ENCODE measurements at regions not wholly inside any gene's neighbourhood (a gene's known extent, or its start where the extent isn't known, plus 50 kb on each side); places are given as distances from the start of the nearest gene placed in this dataset.

DNA sequence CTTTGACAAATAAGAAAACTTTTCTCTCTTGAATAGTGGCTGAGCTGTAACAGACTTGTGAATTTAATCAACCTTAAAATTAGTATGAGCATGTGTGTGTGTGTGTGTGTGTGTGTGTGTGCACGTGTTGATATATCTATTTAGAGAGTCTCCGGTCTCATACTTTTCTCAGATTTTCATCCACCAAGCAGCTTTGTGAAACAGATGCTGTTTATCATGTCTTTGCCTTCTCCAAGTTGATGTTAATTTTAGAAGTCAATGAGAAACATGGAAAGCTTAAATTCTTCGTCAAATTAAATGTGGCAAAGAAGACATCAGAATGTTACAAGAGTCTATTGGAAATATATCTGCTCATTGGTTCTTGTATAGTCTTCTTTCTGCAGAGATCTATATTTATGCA, 839.2 kb upstream of the CELF2 start:
- no peak for DNase-seq (ENCODE audit: extremely low read depth in 1 of 2, low read depth in 1 of 2)

DNA sequence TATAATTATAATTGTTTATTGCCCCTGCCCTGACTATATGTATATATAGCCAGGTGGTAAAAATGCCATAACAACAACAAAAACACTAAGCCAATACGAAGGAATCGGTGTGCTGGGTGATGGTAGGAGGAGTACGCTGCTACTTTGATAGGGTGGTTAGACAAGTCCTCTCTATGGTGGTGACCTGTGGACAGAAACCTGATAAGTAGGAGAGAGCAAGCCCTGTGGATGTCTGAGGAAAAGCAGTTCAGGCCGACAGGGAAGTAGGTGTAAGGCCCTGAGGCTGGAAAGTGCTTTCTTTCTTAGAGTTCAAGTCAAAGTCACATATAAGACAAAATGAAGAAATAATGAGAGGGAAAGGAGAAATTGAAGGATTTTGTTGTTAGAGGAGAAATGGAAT, 823.8 kb upstream of the CELF2 start:
- no peak for DNase-seq (ENCODE audit: extremely low read depth in 1 of 2, low read depth in 1 of 2)

DNA sequence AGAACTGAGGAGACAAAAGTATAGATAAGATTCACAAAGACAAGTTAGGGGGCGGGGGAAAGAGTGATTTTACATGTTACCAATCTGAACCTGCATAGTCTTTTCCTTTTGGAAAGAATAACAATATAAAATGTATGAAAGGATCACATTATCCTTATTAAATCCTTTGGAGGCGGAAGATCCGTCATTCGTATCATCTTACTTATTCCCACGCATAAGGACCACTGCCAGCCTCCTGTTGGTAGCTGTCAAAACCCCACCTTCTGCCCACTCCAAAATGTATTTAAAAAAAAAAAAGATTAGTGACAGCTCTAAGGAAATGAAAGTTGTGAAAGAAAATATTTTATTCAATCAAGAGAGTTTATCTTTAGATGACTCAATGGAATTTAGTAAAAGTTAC, 821.0 kb upstream of the CELF2 start:
- DNase-seq (ENCODE audit: extremely low read depth in 1 of 2, low read depth in 1 of 2) = no peak

DNA sequence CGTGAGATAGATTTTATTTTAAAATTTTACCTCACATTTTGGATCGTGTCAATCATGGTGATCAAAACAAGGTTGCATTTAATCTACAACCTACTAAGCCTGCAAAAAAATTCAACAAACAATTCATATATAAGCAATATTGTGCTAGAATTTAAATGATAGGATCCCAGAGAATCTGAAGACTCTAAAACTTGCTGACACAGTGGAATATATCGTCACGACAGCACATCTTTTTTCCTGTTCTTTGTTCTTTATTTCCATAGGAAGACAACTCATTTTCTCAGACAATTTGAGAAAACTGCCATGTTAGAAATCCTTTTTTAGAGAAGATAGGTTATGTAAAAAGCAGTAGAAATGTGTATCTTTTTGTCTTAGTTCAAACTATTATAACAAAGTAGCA, 820.2 kb upstream of the CELF2 start:
- DNase-seq (ENCODE audit: extremely low read depth in 1 of 2, low read depth in 1 of 2) = no peak

DNA sequence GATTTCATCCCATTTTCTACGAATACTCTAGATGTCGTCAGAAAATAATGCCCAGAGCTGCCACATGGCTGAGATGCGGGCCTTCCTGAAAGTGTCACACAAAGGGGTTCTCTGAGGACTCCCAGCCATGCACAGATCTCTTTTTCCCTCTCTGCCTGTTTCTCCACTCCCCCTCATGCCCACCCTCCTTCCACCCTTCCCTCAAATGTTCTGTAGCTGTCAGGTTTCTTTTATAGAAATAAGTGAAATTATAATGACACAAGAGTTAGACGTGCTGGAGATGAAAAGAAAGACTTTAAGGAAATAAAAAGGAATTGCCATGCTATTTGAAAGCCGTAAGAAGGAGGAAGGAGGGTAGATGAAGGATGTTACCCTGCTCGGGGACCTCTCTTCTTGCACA, 819.3 kb upstream of the CELF2 start:
- no peak for DNase-seq (ENCODE audit: extremely low read depth in 1 of 2, low read depth in 1 of 2)

DNA sequence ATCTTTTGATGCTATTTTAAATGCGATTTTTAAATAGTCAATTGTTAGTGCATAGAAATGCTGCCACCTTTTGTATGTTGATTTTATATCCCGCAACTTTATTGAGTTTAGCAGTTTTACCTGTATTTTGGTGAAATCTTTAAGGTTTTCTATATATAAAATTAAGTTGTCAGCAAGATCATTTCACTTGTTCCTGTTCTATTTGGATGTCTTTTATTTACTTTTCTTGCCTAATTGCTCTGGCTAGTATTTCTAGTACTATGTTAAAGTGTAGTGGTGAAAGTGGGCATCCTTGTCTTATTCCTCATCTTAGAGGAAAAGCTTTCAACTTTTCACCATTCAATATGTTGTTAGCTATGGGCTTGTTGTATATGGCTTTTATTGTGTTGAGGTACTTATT, 813.3 kb upstream of the CELF2 start:
- no peak for DNase-seq (ENCODE audit: extremely low read depth in 1 of 2, low read depth in 1 of 2)

DNA sequence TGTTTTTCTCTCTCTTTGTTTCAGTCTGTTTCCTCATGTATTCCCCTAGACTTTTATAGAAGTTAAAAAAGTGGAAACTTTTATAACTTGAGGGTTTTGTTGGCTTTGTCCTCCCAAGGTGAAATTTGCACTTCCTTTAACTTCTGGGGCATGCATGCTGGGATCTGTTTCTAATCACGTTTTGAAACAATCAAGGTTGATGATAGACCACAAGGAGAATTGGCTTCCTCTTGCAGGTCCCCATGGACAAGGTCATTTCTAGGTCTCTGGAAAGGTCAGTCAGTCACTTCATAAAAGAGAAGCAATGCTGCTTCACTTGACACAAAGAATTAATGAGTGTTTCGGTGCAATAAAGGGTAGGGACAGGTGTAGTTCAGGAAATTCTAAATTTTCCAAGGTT, 811.8 kb upstream of the CELF2 start:
- DNase-seq (ENCODE audit: extremely low read depth in 1 of 2, low read depth in 1 of 2) = no peak

DNA sequence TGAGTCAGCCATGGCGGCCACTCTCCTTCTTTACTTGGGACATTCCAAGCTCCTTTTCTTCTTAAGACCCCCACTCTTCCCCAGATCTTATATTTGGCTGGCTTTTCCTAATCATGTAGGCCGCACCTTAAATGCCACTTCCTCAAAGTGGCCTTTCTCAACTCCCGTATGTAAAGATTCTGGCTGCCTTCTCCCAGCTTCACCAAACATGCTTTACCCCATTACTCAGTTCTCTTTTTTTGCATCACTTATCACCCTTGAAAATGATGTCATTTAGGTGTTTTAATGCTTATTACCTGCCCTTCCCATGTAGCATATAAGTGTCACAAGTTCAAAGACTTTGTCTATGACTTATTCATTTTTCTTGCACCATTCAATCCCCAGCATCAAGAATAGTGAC, 810.1 kb upstream of the CELF2 start:
- no peak for DNase-seq (ENCODE audit: extremely low read depth in 1 of 2, low read depth in 1 of 2)

DNA sequence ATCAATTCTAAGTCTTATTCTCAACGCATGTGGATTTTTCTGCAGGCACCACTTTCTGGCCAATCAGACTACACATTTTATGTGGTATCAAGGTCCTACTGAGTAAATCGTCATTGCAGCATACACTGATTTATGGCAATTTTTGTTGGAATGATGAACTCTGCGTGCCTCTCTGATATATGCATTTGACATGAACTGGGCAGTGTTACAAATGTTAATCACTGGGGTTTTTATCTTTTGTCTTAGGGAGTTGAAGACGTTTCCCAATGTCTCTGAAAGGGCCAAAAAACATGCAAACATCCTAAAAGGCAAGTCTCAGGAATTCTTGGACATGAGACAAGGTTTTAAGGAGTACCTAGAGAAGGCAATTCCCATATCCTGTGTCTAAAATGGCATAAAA, 809.5 kb upstream of the CELF2 start:
- DNase-seq (ENCODE audit: extremely low read depth in 1 of 2, low read depth in 1 of 2) = no peak

DNA sequence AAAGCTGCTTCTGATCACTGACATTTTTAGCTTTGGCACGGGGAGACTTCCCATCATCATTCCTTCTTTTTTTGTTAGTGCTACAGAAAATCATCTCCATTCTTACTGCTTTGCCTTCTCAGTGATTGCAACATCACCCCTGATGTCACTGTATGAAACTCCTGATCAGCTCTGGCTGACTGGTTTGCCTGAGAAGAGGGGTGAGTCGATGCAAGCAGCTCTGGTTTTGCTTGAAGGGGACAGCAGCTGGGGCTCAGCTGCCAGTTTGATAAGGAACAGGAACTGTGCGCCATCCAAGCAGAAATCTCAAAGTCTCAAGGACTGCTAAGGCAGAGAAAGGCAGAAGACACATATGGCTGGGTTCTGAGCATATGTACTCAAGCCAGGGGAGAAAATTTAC, 808.5 kb upstream of the CELF2 start:
- no peak for DNase-seq (ENCODE audit: extremely low read depth in 1 of 2, low read depth in 1 of 2)

DNA sequence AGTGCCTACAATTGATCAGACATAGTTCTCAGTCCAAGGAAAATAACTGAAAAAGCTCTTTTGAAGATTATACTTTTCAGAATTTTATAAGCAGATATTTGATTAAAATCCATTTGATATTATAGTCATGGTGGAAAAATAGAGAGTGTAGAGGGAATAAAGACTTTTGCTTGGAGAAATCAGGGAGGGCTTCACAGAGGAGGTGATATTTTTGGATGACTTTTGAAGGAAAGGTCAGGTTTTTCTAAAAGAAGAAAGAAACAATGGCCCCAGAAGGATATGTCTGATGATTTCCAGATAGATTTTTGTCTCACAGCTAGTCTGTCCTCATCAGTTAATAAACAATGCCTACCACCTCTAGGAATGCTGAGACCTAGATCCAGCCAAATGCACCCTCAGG, 806.3 kb upstream of the CELF2 start:
- DNase-seq (ENCODE audit: extremely low read depth in 1 of 2, low read depth in 1 of 2) = no peak

DNA sequence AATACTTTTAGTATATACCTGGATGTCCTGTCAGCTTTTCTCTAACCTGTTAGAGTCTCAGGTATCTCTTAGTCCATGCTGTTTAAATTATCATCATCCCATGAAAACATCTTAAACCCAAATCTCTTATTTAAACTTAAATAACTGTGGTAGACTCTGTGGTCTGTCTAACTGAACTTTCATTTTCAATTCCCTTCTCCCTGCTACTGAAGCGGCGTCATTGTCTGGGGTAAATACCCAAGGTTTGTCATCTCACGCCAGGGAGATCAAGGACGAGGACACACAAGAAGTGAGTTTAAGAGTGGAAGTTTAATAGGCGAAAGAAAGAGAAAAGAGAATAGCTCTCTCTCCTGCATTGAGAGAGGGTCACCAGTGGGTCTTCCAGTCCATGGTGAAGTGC, 804.4 kb upstream of the CELF2 start:
- DNase-seq (ENCODE audit: extremely low read depth in 1 of 2, low read depth in 1 of 2) = no peak

DNA sequence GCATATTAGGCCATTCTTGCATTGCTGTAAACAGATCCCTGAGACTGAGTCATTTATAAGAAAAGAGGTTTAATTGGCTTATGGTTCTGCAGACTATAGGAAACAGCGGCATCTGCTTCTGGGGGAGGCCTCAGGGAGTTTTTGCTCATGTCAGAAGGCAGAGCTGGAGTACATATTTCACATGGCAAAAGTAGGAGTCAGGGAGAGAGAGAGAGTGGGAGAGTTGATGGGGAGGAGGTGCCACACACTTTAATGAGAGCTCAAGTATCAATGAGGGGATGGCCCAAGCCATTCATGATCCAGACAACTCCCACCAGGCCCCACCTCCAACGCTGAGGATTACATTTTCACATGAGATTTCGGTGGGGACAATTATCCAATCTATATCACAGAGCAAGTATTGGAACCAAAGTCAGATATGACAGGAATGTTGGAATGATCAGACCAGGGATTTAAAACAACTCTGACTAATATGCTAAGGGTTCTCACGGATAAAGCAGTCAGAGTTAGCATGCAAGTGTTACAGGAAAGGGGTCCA, 795.3 kb upstream of the CELF2 start:
- no peak for DNase-seq (ENCODE audit: extremely low read depth in 1 of 2, low read depth in 1 of 2)

DNA sequence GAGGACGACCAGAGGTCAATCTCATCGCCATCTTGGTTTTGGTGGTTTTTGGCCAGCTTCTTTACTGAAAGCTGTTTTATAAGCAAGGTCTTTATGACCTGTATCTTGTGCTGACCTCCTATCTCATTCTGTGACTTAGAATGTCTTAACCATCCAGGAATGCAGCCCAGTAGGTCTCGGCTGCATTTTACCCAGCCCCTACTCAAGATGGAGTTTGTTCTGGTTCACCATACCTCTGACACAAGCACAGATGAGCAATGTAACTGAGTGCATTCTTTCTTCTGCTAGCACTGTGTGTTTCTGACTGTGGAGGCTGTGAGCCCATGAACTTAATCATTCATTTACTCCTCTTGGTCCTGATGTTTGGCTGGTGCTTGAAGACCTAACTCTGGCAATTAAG, 794.5 kb upstream of the CELF2 start:
- DNase-seq (ENCODE audit: extremely low read depth in 1 of 2, low read depth in 1 of 2) = no peak

DNA sequence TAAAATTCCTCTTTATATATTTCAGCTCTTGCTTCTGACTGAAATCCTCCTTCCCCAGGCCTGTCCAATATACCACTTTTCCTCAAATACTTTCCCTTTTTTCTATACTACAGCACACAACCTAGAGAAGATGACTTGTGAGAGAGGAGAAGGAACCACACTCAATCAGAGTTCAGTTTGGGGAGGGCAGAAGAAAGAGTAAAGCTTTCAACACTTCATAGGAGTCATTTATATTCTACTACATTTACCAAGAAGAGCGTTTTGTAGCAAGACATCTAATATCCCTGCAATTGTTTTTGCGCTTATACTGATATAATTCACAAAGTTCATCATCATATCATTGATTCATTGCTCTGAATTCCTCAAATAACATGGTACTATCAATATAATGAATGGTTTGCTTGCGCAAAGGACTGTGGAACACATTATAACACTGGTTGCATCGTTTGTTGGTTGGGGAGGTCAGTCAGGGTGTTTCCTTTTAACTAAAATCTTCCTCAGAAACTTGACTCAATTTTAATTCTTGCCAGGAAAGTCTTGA, 792.5 kb upstream of the CELF2 start:
- DNase-seq (ENCODE audit: extremely low read depth in 1 of 2, low read depth in 1 of 2) = no peak

DNA sequence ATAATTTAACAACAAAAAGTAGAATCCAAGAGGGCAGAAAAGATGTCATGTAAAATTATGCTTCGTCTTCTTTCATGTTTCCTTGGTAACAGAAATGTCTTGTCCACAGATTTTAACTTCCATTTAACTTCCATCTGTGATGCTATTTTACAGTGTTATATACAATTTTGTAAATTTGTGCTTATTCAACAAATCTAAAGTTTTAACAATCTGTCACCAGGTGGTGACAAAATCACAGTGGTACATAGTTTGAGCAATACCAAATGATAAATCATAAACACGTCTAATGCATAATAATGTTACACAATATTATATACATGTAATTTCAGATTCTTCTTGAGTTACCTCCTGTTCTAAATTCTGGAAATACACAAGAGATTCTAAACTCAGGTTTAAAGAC, 784.4 kb upstream of the CELF2 start:
- no peak for DNase-seq (ENCODE audit: extremely low read depth in 1 of 2, low read depth in 1 of 2)

DNA sequence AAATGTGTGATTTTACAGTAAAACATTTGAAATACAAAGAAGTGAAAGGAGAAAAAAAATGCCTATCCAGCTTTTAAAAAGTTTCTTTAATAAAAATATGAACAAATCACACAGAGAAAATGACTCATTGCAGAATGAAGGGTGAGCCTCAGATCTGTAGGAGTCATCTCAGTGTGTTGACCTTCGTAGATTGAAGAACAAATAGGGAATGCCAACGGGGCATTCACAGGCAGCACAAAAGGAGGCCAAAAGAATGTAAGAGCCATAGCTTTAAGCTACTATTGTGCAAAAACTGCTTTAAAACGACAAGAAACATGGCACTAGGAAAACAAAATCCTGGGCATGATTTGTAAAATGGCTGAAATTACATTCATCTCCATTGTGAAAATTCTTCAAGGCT, 782.7 kb upstream of the CELF2 start:
- no peak for DNase-seq (ENCODE audit: extremely low read depth in 1 of 2, low read depth in 1 of 2)

DNA sequence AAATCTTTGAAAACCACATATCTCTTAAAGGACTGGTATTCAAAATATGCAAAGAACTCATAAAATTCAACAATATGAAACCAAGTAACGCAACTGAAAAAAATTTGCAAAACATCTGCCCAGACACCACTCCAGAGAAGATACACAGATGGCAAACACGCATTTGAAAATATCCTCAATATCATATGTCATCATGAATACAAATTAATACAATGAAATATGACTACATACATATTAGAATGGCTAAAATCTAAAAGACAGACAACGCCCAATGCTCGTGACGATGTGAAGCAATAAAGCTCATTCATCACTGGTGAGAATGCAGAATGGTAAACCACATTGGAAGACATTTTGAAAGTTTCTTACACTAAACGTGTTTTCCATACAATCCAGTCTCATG, 770.1 kb upstream of the CELF2 start:
- DNase-seq (ENCODE audit: extremely low read depth in 1 of 2, low read depth in 1 of 2) = no peak

DNA sequence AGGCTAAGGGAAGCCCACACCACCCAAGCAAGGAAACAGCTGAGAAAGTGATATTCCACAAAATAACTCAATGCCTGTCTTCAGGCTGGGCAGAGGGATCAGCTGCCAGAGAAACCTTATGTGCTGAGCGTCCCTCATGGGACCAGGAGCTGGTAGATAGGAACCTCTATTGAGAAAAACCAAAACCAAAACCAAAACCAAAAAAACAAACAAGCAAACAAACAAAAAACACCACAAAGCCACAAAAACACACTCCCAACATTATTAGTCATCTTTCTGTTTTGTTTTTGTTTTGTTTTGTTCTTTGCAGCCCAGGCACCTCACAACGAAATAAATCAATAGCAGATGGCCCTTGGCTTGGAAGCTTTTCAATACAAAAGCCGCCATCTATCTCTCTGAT, 760.8 kb upstream of the CELF2 start:
- DNase-seq (ENCODE audit: extremely low read depth in 1 of 2, low read depth in 1 of 2) = no peak

DNA sequence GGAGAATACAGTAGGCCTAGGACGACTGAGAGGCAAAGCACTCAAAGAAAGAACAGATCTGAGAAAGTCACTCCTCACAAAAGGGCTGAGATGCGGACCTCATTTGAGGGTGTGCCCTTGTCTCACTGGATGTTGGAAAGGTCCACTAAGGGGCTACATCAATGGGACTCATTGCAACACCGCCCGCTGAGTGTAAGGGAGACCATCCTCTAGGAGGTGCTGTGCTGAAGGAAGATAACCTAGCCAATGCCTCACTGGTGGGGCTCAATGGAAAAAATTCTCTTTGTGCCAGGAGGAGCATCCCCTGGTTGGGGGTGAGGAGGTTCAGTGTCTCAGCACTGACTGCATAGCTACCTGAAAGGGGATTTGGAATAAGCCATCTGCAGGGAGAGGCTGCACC, 758.7 kb upstream of the CELF2 start:
- DNase-seq (ENCODE audit: extremely low read depth in 1 of 2, low read depth in 1 of 2) = no peak

DNA sequence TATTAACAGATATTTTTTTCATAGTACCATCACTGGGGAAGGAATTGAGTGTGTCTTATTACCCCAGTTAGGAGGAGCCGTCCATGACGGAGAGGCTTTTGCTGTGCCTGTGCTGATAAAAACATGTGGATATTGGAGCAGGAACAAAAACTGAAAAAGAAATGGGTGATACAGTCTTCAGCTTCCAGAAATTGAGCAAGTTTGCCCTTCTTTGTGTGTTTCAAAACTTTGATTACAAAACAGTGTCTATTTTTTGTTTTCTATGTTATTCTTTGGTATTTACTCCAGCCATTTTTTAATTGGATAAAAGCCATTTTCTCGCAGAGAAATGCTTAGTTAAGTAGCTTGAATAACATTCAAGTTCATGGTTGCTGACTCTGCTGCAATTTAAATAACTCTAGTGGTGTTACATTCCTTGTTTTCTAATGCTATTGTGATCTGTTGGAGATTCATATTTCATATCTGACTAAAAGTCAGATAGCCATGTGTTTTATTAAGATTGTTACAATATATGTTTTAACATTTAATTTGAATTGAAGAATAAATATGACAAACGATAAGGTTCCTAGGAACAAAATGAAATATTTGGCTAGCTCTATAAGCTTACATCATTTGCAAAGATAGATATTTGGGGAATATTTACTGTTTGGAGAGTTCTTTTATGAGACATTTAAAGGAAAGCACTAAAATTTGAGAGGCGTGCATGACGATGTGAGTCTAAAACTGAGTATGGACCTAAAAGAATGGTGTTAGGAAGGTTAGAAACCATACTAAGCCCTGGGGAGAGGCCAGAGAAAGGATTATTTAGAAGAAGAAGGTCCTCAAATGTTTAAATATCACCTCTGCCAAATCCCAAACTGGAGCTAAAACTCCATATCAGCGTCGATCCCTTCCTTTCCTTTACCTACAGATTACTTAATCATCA, 747.3 kb upstream of the CELF2 start:
- no peak for DNase-seq (ENCODE audit: extremely low read depth in 1 of 2, low read depth in 1 of 2)

DNA sequence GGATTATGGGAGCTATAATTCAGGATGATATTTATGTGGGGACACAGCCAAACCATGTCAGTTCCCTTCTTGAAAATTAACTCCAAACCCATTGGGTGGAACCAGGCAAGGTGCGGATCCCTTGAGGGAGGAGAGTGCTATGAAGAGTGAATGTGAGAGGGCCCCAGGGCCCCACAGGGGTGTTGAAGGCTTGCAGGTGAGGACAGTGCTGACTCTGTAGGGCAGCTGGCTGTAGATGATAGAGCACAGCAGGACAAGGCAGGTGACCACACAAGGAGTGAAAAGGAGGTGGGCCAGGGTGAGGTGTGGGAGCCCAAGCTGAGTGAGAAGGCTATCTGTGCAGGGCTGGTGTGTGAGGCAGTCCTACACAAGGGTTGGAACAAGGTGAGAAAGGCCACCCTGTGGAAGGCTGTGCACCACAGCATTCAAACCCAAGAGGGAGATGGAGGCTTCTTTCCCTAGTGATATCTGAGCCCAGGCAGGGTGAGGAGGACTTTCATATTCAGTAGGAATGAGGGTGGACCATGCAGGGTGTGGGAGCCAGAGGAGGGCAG, 746.0 kb upstream of the CELF2 start:
- no peak for DNase-seq (ENCODE audit: extremely low read depth in 1 of 2, low read depth in 1 of 2)
